Heart left ventricle (tissue), 13 donors: ENCODE measurements at regions not wholly inside any gene's neighbourhood (a gene's known extent, or its start where the extent isn't known, plus 50 kb on each side); places are given as distances from the start of the nearest gene placed in this dataset.

Source experiments
- POLR2A ChIP-seq, 2 donors: fragments of 450-650 bp; IDR thresholded peaks; one replicate each; pipeline ENCODE4 v1.6.1; 2017; ENCODE audit warnings: antibody characterized with exemption in 2 of 2, mild to moderate bottlenecking in 2 of 2, moderate library complexity in 2 of 2
- TF ChIP-seq, protein P1 (sequence below), 12 donors: fragments of 200-600 bp; sonication (generic) in 4 of 12; IDR thresholded peaks; one replicate each; pipeline versions ENCODE4 v1.5.0 to v1.8.0; 2018 to 2022; ENCODE audit warnings: antibody characterized with exemption in 12 of 12, mild to moderate bottlenecking in 5 of 12
- donor health status: ischemic (EF 13 %, LVEDD 7.1; RV severe dilation, severe dysfunction).
- donor health status: DM: no; HTN: yes; CAD: no.
- donor health status: DM: no; HTN: no; CAD: no.
- donor health status: ischemic (EF 25% LVEDD 6.9; RV normal size, moderate dysfunction).
- donor health status: ischemic (EF 25% LVEDD 5.7; RV mildly dilated, moderate dysfunction).
- donor health status: ischemic (EF 35%, LVEDD 5.7; RV mildly dilated, moderate dysfunction).
- donor health status: nonischemic (EF 11% LVEDD 7.7; RV severe dilation, severe dysfunction).
- donor health status: DM: yes; HTN: yes; CAD: no.
- donor health status: PGD.
- donor health status: ischemic (EF 29% LVEDD 5.4; RV normal size, mild dysfunction).
- donor health status: nonischemic (EF 23%, LVEDD 6.1; RV moderate dilation, normal function).

- TF ChIP-seq, protein P1, sequence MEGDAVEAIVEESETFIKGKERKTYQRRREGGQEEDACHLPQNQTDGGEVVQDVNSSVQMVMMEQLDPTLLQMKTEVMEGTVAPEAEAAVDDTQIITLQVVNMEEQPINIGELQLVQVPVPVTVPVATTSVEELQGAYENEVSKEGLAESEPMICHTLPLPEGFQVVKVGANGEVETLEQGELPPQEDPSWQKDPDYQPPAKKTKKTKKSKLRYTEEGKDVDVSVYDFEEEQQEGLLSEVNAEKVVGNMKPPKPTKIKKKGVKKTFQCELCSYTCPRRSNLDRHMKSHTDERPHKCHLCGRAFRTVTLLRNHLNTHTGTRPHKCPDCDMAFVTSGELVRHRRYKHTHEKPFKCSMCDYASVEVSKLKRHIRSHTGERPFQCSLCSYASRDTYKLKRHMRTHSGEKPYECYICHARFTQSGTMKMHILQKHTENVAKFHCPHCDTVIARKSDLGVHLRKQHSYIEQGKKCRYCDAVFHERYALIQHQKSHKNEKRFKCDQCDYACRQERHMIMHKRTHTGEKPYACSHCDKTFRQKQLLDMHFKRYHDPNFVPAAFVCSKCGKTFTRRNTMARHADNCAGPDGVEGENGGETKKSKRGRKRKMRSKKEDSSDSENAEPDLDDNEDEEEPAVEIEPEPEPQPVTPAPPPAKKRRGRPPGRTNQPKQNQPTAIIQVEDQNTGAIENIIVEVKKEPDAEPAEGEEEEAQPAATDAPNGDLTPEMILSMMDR (IDR thresholded peaks at IDR 0.05): no peak
- TF ChIP-seq POLR2A (IDR thresholded peaks at IDR 0.05): no peak
Measured at GRCh38 chr3:110752307-110752706, 319.3 kb upstream of the NECTIN3 start.
